Heart left ventricle (tissue), 16 donors: ENCODE measurements at regions not wholly inside any gene's neighbourhood (a gene's known extent, or its start where the extent isn't known, plus 50 kb on each side); places are given as distances from the start of the nearest gene placed in this dataset.

ENCODE experiments used
- ATAC-seq, 4 donors: fragments of 200-7000 bp; cut with Tn5 transposase; one replicate each; pipeline ENCODE4 v1.9.1; 2020 to 2022; ENCODE audit warnings: moderate library complexity in 4 of 4, mild to moderate bottlenecking in 3 of 4, moderate number of reproducible peaks in 1 of 4
- DNase-seq, 5 donors: peaks; one replicate each; pipeline ENCODE4 v3.0.0-alpha.2; 2020
- H3K27ac ChIP-seq, 12 donors: fragments of 200-600 bp; sonication (generic) in 4 of 12; one replicate each; pipeline versions ENCODE4 v1.5.0 to v1.8.0; 2016 to 2022; ENCODE audit warnings: mild to moderate bottlenecking in 2 of 12
- H3K27me3 ChIP-seq, 9 donors: fragments of 200-600 bp; sonication (generic) in 2 of 9; one replicate each; pipeline versions ENCODE4 v1.5.1 to v1.8.0; 2016 to 2022; ENCODE audit warnings: mild to moderate bottlenecking in 3 of 9
- H3K36me3 ChIP-seq, 9 donors: fragments of 200-600 bp; sonication (generic) in 2 of 9; one replicate each; pipeline versions ENCODE4 v1.5.0 to v1.8.0; 2018 to 2022; ENCODE audit warnings: mild to moderate bottlenecking in 2 of 9
- H3K4me1 ChIP-seq, 12 donors: fragments of 200-600 bp; sonication (generic) in 4 of 12; one replicate each; pipeline versions ENCODE4 v1.5.0 to v1.8.0; 2016 to 2022; ENCODE audit warnings: mild to moderate bottlenecking in 3 of 12
- H3K4me3 ChIP-seq, 12 donors: fragments of 200-600 bp; sonication (generic) in 4 of 12; one replicate each; pipeline versions ENCODE4 v1.5.0 to v1.8.0; 2017 to 2022; ENCODE audit warnings: mild to moderate bottlenecking in 9 of 12, moderate library complexity in 4 of 12
- H3K9me3 ChIP-seq, 12 donors: fragments of 200-600 bp; sonication (generic) in 4 of 12; one replicate each; pipeline versions ENCODE4 v1.5.0 to v1.8.0; 2016 to 2022; ENCODE audit warnings: mild to moderate bottlenecking in 1 of 12
- POLR2A ChIP-seq, 2 donors: fragments of 450-650 bp; IDR thresholded peaks; one replicate each; pipeline ENCODE4 v1.6.1; 2017; ENCODE audit warnings: antibody characterized with exemption in 2 of 2, mild to moderate bottlenecking in 2 of 2, moderate library complexity in 2 of 2
- WGBS, 4 donors: extraction: QIAGEN DNeasy Blood & Tissue Kit in 2 of 4; methylation state at CpG; one replicate each; pipeline versions ENCODE4 v1.1.5 to v1.1.7; 2013 to 2018; 5-methylcytosine and 5-hydroxymethylcytosine counted together
- intact Hi-C, 10 donors: fragments of 100-400 bp; cut with DNase I; formaldehyde crosslinking; loops; one replicate each; pipeline versions ENCODE4 v1.11.1 to v1.14.2; 2022
- TF ChIP-seq, protein P1 (sequence below), 12 donors: fragments of 200-600 bp; sonication (generic) in 4 of 12; IDR thresholded peaks; one replicate each; pipeline versions ENCODE4 v1.5.0 to v1.8.0; 2018 to 2022; ENCODE audit warnings: antibody characterized with exemption in 12 of 12, mild to moderate bottlenecking in 5 of 12
- donor health status: ischemic (EF 13 %, LVEDD 7.1; RV severe dilation, severe dysfunction).
- donor health status: healthy with polysubstance abuse.
- donor health status: DM: no; HTN: yes; CAD: no.
- donor health status: DM: no; HTN: no; CAD: no.
- donor health status: ischemic (EF 25% LVEDD 6.9; RV normal size, moderate dysfunction).
- donor health status: ischemic (EF 25% LVEDD 5.7; RV mildly dilated, moderate dysfunction).
- donor health status: healthy.
- donor health status: DM: yes; HTN: yes; CAD: no.
- donor health status: ischemic (EF 35%, LVEDD 5.7; RV mildly dilated, moderate dysfunction).
- donor health status: nonischemic (EF 11% LVEDD 7.7; RV severe dilation, severe dysfunction).
- donor health status: DM: yes; HTN: yes; CAD: no.
- donor health status: PGD.
- donor health status: ischemic (EF 29% LVEDD 5.4; RV normal size, mild dysfunction).
- donor health status: nonischemic (EF 23%, LVEDD 6.1; RV moderate dilation, normal function).

DNA sequence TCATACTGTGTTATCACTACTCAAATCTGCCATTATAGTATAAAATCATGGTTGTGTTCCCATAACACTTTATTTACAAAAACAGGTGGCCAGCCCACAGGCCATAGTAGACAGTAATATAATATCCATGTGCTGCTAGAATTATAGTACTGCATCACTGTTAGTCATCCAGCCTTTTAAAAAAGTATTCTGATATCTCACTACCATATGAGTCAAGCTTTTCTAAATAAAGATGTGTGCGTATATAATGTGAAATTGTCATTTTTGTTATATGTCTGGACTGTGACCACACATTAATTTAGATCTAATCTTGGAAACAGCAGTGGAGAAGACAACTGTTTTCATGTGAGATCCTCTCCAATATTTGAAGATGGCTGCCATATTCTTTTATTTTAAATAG, 1049.1 kb upstream of the GOT2 start:
- DNase-seq (no peak), ATAC-seq (no peak)
- intact Hi-C loops = no loop called here
- Histone ChIP-seq H3K4me3 (no peak overlapping the region), H3K9me3 (peaks cover 0 to 33% (median 0%) of the 10 kb centered on the region in 12 donors), H3K27ac (no peak overlapping the region), H3K36me3 (no peaks in the 10 kb centered on the region), H3K27me3 (no peaks in the 10 kb centered on the region), H3K4me1 (no peaks in the 10 kb centered on the region)
- TF ChIP-seq POLR2A (IDR thresholded peaks at IDR 0.05) = no peak
- TF ChIP-seq, protein P1, sequence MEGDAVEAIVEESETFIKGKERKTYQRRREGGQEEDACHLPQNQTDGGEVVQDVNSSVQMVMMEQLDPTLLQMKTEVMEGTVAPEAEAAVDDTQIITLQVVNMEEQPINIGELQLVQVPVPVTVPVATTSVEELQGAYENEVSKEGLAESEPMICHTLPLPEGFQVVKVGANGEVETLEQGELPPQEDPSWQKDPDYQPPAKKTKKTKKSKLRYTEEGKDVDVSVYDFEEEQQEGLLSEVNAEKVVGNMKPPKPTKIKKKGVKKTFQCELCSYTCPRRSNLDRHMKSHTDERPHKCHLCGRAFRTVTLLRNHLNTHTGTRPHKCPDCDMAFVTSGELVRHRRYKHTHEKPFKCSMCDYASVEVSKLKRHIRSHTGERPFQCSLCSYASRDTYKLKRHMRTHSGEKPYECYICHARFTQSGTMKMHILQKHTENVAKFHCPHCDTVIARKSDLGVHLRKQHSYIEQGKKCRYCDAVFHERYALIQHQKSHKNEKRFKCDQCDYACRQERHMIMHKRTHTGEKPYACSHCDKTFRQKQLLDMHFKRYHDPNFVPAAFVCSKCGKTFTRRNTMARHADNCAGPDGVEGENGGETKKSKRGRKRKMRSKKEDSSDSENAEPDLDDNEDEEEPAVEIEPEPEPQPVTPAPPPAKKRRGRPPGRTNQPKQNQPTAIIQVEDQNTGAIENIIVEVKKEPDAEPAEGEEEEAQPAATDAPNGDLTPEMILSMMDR (IDR thresholded peaks at IDR 0.05) = no peak
- WGBS, 4 donors = 50 to 90% (median 83%) methylated on average over 1 of the region's 1 CpG

- DNase-seq (no peak), ATAC-seq (no peak)
- Histone ChIP-seq H3K4me1 (no peaks in the 10 kb centered on the region), H3K9me3 (peaks cover 0 to 11% (median 0%) of the 10 kb centered on the region in 12 donors), H3K4me3 (no peak overlapping the region), H3K27ac (no peak overlapping the region), H3K27me3 (no peaks in the 10 kb centered on the region), H3K36me3 (no peaks in the 10 kb centered on the region)
- intact Hi-C loops = no loop called here
- no peak for TF ChIP-seq POLR2A (IDR thresholded peaks at IDR 0.05)
- TF ChIP-seq, protein P1 (IDR thresholded peaks at IDR 0.05) = no peak
Measured at GRCh38 chr16:59773330-59773729, 1039.2 kb upstream of the GOT2 start.

GRCh38 chr16:59759296-59759695, 1025.2 kb upstream of the GOT2 start:
- Histone ChIP-seq H3K27ac (no peak overlapping the region), H3K4me1 (no peaks in the 10 kb centered on the region), H3K4me3 (no peak overlapping the region), H3K36me3 (no peaks in the 10 kb centered on the region), H3K9me3 (peaks cover 0 to 18% (median 1%) of the 10 kb centered on the region in 12 donors), H3K27me3 (no peaks in the 10 kb centered on the region)
- no peak for ATAC-seq
- 71 to 84% (median 79%) methylated on average over 3 of the region's 3 CpGs for WGBS, 4 donors
- intact Hi-C loops = no loop called here
- no peak for DNase-seq
- no peak for TF ChIP-seq POLR2A (IDR thresholded peaks at IDR 0.05)
- TF ChIP-seq, protein P1 (IDR thresholded peaks at IDR 0.05) = no peak

GRCh38 chr16:59758848-59759247, 1024.7 kb upstream of the GOT2 start:
- no peak for TF ChIP-seq POLR2A (IDR thresholded peaks at IDR 0.05)
- TF ChIP-seq, protein P1 (IDR thresholded peaks at IDR 0.05) = no peak
- Histone ChIP-seq H3K27ac (no peak overlapping the region), H3K9me3 (peaks cover 0 to 14% (median 0%) of the 10 kb centered on the region in 12 donors), H3K27me3 (no peaks in the 10 kb centered on the region), H3K4me1 (no peaks in the 10 kb centered on the region), H3K4me3 (no peak overlapping the region), H3K36me3 (no peaks in the 10 kb centered on the region)
- no peak for DNase-seq
- intact Hi-C loops = no loop called here
- no peak for ATAC-seq
- 59 to 77% (median 65%) methylated on average over 1 of the region's 1 CpG for WGBS, 4 donors
